SK-N-SH treated with all-trans-retinoic acid at 6 μM for 48 hours (cell line): ENCODE measurements at regions not wholly inside any gene's neighbourhood (a gene's known extent, or its start where the extent isn't known, plus 50 kb on each side); places are given as distances from the start of the nearest gene placed in this dataset.

Source experiments
- ATAC-seq: fragments of 200-7000 bp; cut with Tn5 transposase; 3 replicates; pipeline ENCODE4 v1.9.1; 2020; ENCODE audit warnings: mild to moderate bottlenecking, moderate library complexity
- BACH2 ChIP-seq: fragments of 250-450 bp; sonication (Bioruptor Pico); IDR thresholded peaks from 2 replicates; pipeline ENCODE4 v1.9.0; 2021; ENCODE audit warnings: mild to moderate bottlenecking, borderline replicate concordance
- CREB5 ChIP-seq: fragments of 250-450 bp; sonication (Bioruptor Pico); IDR thresholded peaks from 2 replicates; pipeline ENCODE4 v1.5.1; 2020; ENCODE audit warnings: low read depth, mild to moderate bottlenecking, moderate library complexity
- CSRNP3 ChIP-seq: fragments of 250-450 bp; sonication (Bioruptor Pico); IDR thresholded peaks from 2 replicates; pipeline ENCODE4 v1.5.1; 2021; ENCODE audit warnings: mild to moderate bottlenecking, moderate library complexity
- ISL1 ChIP-seq: fragments of 250-450 bp; sonication (Bioruptor Pico); IDR thresholded peaks from 2 replicates; pipeline ENCODE4 v2.1.2; 2022; ENCODE audit warnings: mild to moderate bottlenecking, moderate library complexity
- OSR1 ChIP-seq: fragments of 250-450 bp; sonication (Bioruptor Pico); IDR thresholded peaks from 2 replicates; pipeline ENCODE4 v1.8.0; 2022; ENCODE audit warnings: moderate library complexity, mild to moderate bottlenecking, inconsistent platforms
- PATZ1 ChIP-seq: fragments of 250-450 bp; sonication (Bioruptor Pico); IDR thresholded peaks from 2 replicates; pipeline ENCODE4 v1.8.0; 2020; ENCODE audit warnings: mild to moderate bottlenecking, moderate library complexity, borderline replicate concordance
- POU6F1 ChIP-seq: fragments of 250-450 bp; sonication (Bioruptor Pico); IDR thresholded peaks from 2 replicates; pipeline ENCODE4 v1.8.0; 2021; ENCODE audit warnings: low read depth, mild to moderate bottlenecking, moderate library complexity, borderline replicate concordance
- PPARA ChIP-seq: fragments of 250-450 bp; sonication (Bioruptor Pico); IDR thresholded peaks from 2 replicates; pipeline ENCODE4 v1.5.0; 2020; ENCODE audit warnings: mild to moderate bottlenecking, borderline replicate concordance
- SNAI2 ChIP-seq: fragments of 250-450 bp; sonication (Bioruptor Pico); IDR thresholded peaks from 2 replicates; pipeline ENCODE4 v1.5.0; 2020; ENCODE audit warnings: mild to moderate bottlenecking, moderate library complexity
- TCF4 ChIP-seq: fragments of 250-450 bp; sonication (Bioruptor Pico); IDR thresholded peaks from 2 replicates; pipeline ENCODE4 v1.8.0; 2021; ENCODE audit warnings: mild to moderate bottlenecking, moderate library complexity, borderline replicate concordance
- TSHZ2 ChIP-seq: fragments of 250-450 bp; sonication (Bioruptor Pico); IDR thresholded peaks from 2 replicates; pipeline ENCODE4 v1.5.0; 2020; ENCODE audit warnings: mild to moderate bottlenecking, moderate library complexity
- ZC3H10 ChIP-seq: fragments of 250-450 bp; sonication (Bioruptor Pico); IDR thresholded peaks from 2 replicates; pipeline ENCODE4 v1.5.1; 2021; ENCODE audit warnings: mild to moderate bottlenecking, moderate library complexity
- ZFP3 ChIP-seq: fragments of 250-450 bp; sonication (Bioruptor Pico); IDR thresholded peaks from 2 replicates; pipeline ENCODE4 v1.5.0; 2020; ENCODE audit warnings: mild to moderate bottlenecking, moderate library complexity
- ZFP30 ChIP-seq: fragments of 450-650 bp; formaldehyde crosslinking; IDR thresholded peaks from 2 replicates; pipeline ENCODE4 v1.5.0; 2022; ENCODE audit warnings: mild to moderate bottlenecking, moderate library complexity
- ZNF565 ChIP-seq: fragments of 450-650 bp; formaldehyde crosslinking; conservative IDR thresholded peaks from 2 replicates; pipeline ENCODE4 v1.5.0; 2020; ENCODE audit warnings: low read depth, mild to moderate bottlenecking, moderate library complexity
- ZNF70 ChIP-seq: fragments of 450-650 bp; formaldehyde crosslinking; IDR thresholded peaks from 2 replicates; pipeline ENCODE4 v1.5.0; 2020; ENCODE audit warnings: mild to moderate bottlenecking, moderate library complexity

- TF ChIP-seq TSHZ2 (CRISPR knock-in tag) (no peak), ZFP3 (no peak), ZNF70 (CRISPR knock-in tag) (no peak), ISL1 (CRISPR knock-in tag) (no peak), TCF4 (CRISPR knock-in tag) (no peak), OSR1 (no peak), PATZ1 (no peak), CSRNP3 (CRISPR knock-in tag) (no peak)
- TF ChIP-seq, all 23 proteins: peak for 0
- ATAC-seq, result no peak
Observed at GRCh38 chr16:86962259-86962658, 354.9 kb downstream of the C16orf95 start.

GRCh38 chr16:86962913-86963312 lies 354.3 kb downstream of the C16orf95 start:
- TF ChIP-seq SNAI2 (CRISPR knock-in tag) (no peak), ZNF565 (no peak), PATZ1 (no peak), CREB5 (CRISPR knock-in tag) (no peak), TSHZ2 (CRISPR knock-in tag) (no peak), POU6F1 (CRISPR knock-in tag) (no peak), CSRNP3 (CRISPR knock-in tag) (no peak), ZFP3 (no peak), BACH2 (no peak), OSR1 (no peak), ZC3H10 (CRISPR knock-in tag) (no peak), ZFP30 (CRISPR knock-in tag) (no peak), PPARA (CRISPR knock-in tag) (no peak)
- TF ChIP-seq, all 23 proteins: peak for 0
- no peak for ATAC-seq
